Breast epithelium (tissue), 4 donors: ENCODE measurements at regions not wholly inside any gene's neighbourhood (a gene's known extent, or its start where the extent isn't known, plus 50 kb on each side); places are given as distances from the start of the nearest gene placed in this dataset.

Experiments
- DNase-seq, 2 donors: peaks; one replicate each; pipeline ENCODE4 v3.0.0-alpha.2; 2019; ENCODE audit warnings: low spot score in 2 of 2
- H3K27ac ChIP-seq, 2 donors: fragments of 200-600 bp; sonication (generic) in 1 of 2; one replicate each; pipeline ENCODE4 v1.5.1; 2016 to 2019; ENCODE audit warnings: mild to moderate bottlenecking in 1 of 2
- H3K27me3 ChIP-seq, 2 donors: fragments of 200-600 bp; sonication (generic) in 1 of 2; one replicate each; pipeline versions ENCODE4 v1.5.1 to v1.6.0; 2017 to 2019; ENCODE audit warnings: control low read depth in 1 of 2, mild to moderate bottlenecking in 1 of 2
- H3K36me3 ChIP-seq: fragments of 200-600 bp; one replicate; pipeline ENCODE4 v1.5.1; 2019
- H3K4me1 ChIP-seq, 2 donors: fragments of 200-600 bp; sonication (generic); one replicate each; pipeline ENCODE4 v1.5.1; 2016 to 2019; ENCODE audit warnings: control low read depth in 1 of 2
- H3K4me3 ChIP-seq, 3 donors: fragments of 200-600 bp; sonication (generic); 1 replicate in 2 of 3; 2 replicates in 1 of 3; pipeline ENCODE4 v1.5.1; 2016 to 2019; ENCODE audit warnings: mild to moderate bottlenecking in 3 of 3, moderate library complexity in 2 of 3
- H3K9me3 ChIP-seq, 2 donors: fragments of 200-600 bp; sonication (generic) in 1 of 2; one replicate each; pipeline ENCODE4 v1.5.1; 2016 to 2019; ENCODE audit warnings: control low read depth in 1 of 2
- CTCF ChIP-seq, 3 donors: fragments of 450-650 bp; IDR thresholded peaks; one replicate each; pipeline ENCODE4 v1.5.1; 2016 to 2017; ENCODE audit warnings: antibody characterized with exemption in 3 of 3, mild to moderate bottlenecking in 3 of 3, moderate library complexity in 3 of 3
- POLR2A ChIP-seq: fragments of 450-650 bp; IDR thresholded peaks from one replicate; pipeline ENCODE4 v1.6.1; 2016; ENCODE audit warnings: antibody characterized with exemption, mild to moderate bottlenecking, moderate library complexity
- POLR2AphosphoS5 ChIP-seq, 3 donors: sonication (generic); formaldehyde crosslinking; IDR thresholded peaks; one replicate each; pipeline ENCODE4 v1.6.1; 2017; ENCODE audit warnings: antibody characterized with exemption in 3 of 3
- intact Hi-C: fragments of 100-400 bp; cut with DNase I; formaldehyde crosslinking; loops from one replicate; pipeline ENCODE4 v1.15.1; 2023; ENCODE audit warnings: low total_unique reads

- Histone ChIP-seq H3K27ac (no peak overlapping the region), H3K4me3 (no peak overlapping the region), H3K27me3 (no peaks in the 10 kb centered on the region), H3K9me3 (no peaks in the 10 kb centered on the region), H3K4me1 (no peaks in the 10 kb centered on the region), H3K36me3 (no peaks in the 10 kb centered on the region)
- TF ChIP-seq CTCF (IDR thresholded peaks at IDR 0.05), result no peak
- no peak for TF ChIP-seq POLR2AphosphoS5 (IDR thresholded peaks at IDR 0.05)
- no peak for TF ChIP-seq POLR2A
- intact Hi-C loops, result no loop called here
- no peak for DNase-seq
Observed at GRCh38 chr2:52956118-52956517, 811.5 kb upstream of the CHAC2 start.

- intact Hi-C loops, result no loop called here
- no peak for DNase-seq
- Histone ChIP-seq H3K36me3 (no peaks in the 10 kb centered on the region), H3K27ac (no peak overlapping the region), H3K9me3 (no peaks in the 10 kb centered on the region), H3K4me1 (no peaks in the 10 kb centered on the region), H3K4me3 (no peak overlapping the region), H3K27me3 (no peaks in the 10 kb centered on the region)
- no peak for TF ChIP-seq CTCF (IDR thresholded peaks at IDR 0.05)
- TF ChIP-seq POLR2AphosphoS5 (IDR thresholded peaks at IDR 0.05), result no peak
- TF ChIP-seq POLR2A, result no peak
Observed at GRCh38 chr2:52955079-52955478, 812.5 kb upstream of the CHAC2 start.

- H3K36me3 ChIP-seq, result no peaks in the 10 kb centered on the region
- no peaks in the 10 kb centered on the region for H3K27me3 ChIP-seq
- H3K27ac ChIP-seq, result no peak overlapping the region
- H3K4me1 ChIP-seq, result no peaks in the 10 kb centered on the region
- intact Hi-C loops, result no loop called here
- TF ChIP-seq POLR2AphosphoS5 (IDR thresholded peaks at IDR 0.05) (no peak), CTCF (IDR thresholded peaks at IDR 0.05) (no peak), POLR2A (no peak)
- no peak for DNase-seq
- no peaks in the 10 kb centered on the region for H3K9me3 ChIP-seq
- no peak overlapping the region for H3K4me3 ChIP-seq
Observed at GRCh38 chr2:52940101-52940500, 827.5 kb upstream of the CHAC2 start.

GRCh38 chr2:52939250-52939649 lies 828.4 kb upstream of the CHAC2 start:
- H3K4me3 ChIP-seq, result no peak overlapping the region
- intact Hi-C loops, result no loop called here
- TF ChIP-seq POLR2AphosphoS5 (IDR thresholded peaks at IDR 0.05) (no peak), CTCF (IDR thresholded peaks at IDR 0.05) (no peak), POLR2A (no peak)

GRCh38 chr2:52936029-52936428 lies 831.6 kb upstream of the CHAC2 start:
- TF ChIP-seq POLR2A (no peak), CTCF (IDR thresholded peaks at IDR 0.05) (no peak), POLR2AphosphoS5 (IDR thresholded peaks at IDR 0.05) (no peak)
- no peaks in the 10 kb centered on the region for H3K36me3 ChIP-seq
- no peak overlapping the region for H3K27ac ChIP-seq
- intact Hi-C loops, result no loop called here
- no peaks in the 10 kb centered on the region for H3K27me3 ChIP-seq
- no peaks in the 10 kb centered on the region for H3K9me3 ChIP-seq
- H3K4me3 ChIP-seq, result no peak overlapping the region
- no peaks in the 10 kb centered on the region for H3K4me1 ChIP-seq
- no peak for DNase-seq

More at GRCh38 chr2:52939250-52939649, 828.4 kb upstream of the CHAC2 start:
- H3K9me3 ChIP-seq, result no peaks in the 10 kb centered on the region
- no peaks in the 10 kb centered on the region for H3K27me3 ChIP-seq
- no peaks in the 10 kb centered on the region for H3K4me1 ChIP-seq
- DNase-seq, result no peak
- H3K27ac ChIP-seq, result no peak overlapping the region
- H3K36me3 ChIP-seq, result no peaks in the 10 kb centered on the region
